Transverse colon (tissue), 4 donors: ENCODE measurements at regions not wholly inside any gene's neighbourhood (a gene's known extent, or its start where the extent isn't known, plus 50 kb on each side); places are given as distances from the start of the nearest gene placed in this dataset.

Experiments used
- EP300 ChIP-seq: sonication (generic); formaldehyde crosslinking; IDR thresholded peaks from one replicate; pipeline ENCODE4 v1.6.1; 2017; ENCODE audit warnings: antibody characterized with exemption, low read depth
- POLR2A ChIP-seq: fragments of 450-650 bp; IDR thresholded peaks from one replicate; pipeline ENCODE4 v1.6.1; 2016; ENCODE audit warnings: antibody characterized with exemption, mild to moderate bottlenecking, moderate library complexity
- POLR2AphosphoS5 ChIP-seq, 3 donors: sonication (generic); formaldehyde crosslinking; IDR thresholded peaks; one replicate each; pipeline ENCODE4 v1.6.1; 2016; ENCODE audit warnings: antibody characterized with exemption in 3 of 3
- TF ChIP-seq, protein P1 (sequence below), 5 experiments: fragments of 200-600 bp in 3 of 5; fragments of 450-650 bp in 2 of 5; sonication (generic) in 3 of 5; IDR thresholded peaks; 1 replicate in 2 of 5; 2 replicates in 3 of 5; pipeline ENCODE4 v1.5.1; 2016 to 2017; ENCODE audit warnings: antibody characterized with exemption in 5 of 5, inconsistent platforms in 3 of 5, mild to moderate bottlenecking in 2 of 5, moderate library complexity in 1 of 5

- TF ChIP-seq POLR2A (no peak), EP300 (no peak), POLR2AphosphoS5 (IDR thresholded peaks at IDR 0.05) (no peak)
- TF ChIP-seq, protein P1, sequence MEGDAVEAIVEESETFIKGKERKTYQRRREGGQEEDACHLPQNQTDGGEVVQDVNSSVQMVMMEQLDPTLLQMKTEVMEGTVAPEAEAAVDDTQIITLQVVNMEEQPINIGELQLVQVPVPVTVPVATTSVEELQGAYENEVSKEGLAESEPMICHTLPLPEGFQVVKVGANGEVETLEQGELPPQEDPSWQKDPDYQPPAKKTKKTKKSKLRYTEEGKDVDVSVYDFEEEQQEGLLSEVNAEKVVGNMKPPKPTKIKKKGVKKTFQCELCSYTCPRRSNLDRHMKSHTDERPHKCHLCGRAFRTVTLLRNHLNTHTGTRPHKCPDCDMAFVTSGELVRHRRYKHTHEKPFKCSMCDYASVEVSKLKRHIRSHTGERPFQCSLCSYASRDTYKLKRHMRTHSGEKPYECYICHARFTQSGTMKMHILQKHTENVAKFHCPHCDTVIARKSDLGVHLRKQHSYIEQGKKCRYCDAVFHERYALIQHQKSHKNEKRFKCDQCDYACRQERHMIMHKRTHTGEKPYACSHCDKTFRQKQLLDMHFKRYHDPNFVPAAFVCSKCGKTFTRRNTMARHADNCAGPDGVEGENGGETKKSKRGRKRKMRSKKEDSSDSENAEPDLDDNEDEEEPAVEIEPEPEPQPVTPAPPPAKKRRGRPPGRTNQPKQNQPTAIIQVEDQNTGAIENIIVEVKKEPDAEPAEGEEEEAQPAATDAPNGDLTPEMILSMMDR (IDR thresholded peaks at IDR 0.05), result no peak
Observed at GRCh38 chr3:5344707-5345106, 157.2 kb downstream of the EDEM1 start.
